SK-N-SH treated with all-trans-retinoic acid at 6 μM for 48 hours (cell line): ENCODE measurements at regions not wholly inside any gene's neighbourhood (a gene's known extent, or its start where the extent isn't known, plus 50 kb on each side); places are given as distances from the start of the nearest gene placed in this dataset.

ENCODE experiments used
- ATAC-seq: fragments of 200-7000 bp; cut with Tn5 transposase; 3 replicates; pipeline ENCODE4 v1.9.1; 2020; ENCODE audit warnings: mild to moderate bottlenecking, moderate library complexity
- ARNTL ChIP-seq: fragments of 450-650 bp; formaldehyde crosslinking; IDR thresholded peaks from 2 replicates; pipeline ENCODE4 v1.5.0; 2020; ENCODE audit warnings: low read depth, mild to moderate bottlenecking, moderate library complexity, borderline replicate concordance
- BACH2 ChIP-seq: fragments of 250-450 bp; sonication (Bioruptor Pico); IDR thresholded peaks from 2 replicates; pipeline ENCODE4 v1.9.0; 2021; ENCODE audit warnings: mild to moderate bottlenecking, borderline replicate concordance
- ISL1 ChIP-seq: fragments of 250-450 bp; sonication (Bioruptor Pico); IDR thresholded peaks from 2 replicates; pipeline ENCODE4 v2.1.2; 2022; ENCODE audit warnings: mild to moderate bottlenecking, moderate library complexity
- PPARA ChIP-seq: fragments of 250-450 bp; sonication (Bioruptor Pico); IDR thresholded peaks from 2 replicates; pipeline ENCODE4 v1.5.0; 2020; ENCODE audit warnings: mild to moderate bottlenecking, borderline replicate concordance
- RARB ChIP-seq: fragments of 250-450 bp; sonication (Bioruptor Pico); IDR thresholded peaks from 2 replicates; pipeline ENCODE4 v1.8.0; 2021; ENCODE audit warnings: mild to moderate bottlenecking, moderate library complexity
- SNAI2 ChIP-seq: fragments of 250-450 bp; sonication (Bioruptor Pico); IDR thresholded peaks from 2 replicates; pipeline ENCODE4 v1.5.0; 2020; ENCODE audit warnings: mild to moderate bottlenecking, moderate library complexity
- TCF4 ChIP-seq: fragments of 250-450 bp; sonication (Bioruptor Pico); IDR thresholded peaks from 2 replicates; pipeline ENCODE4 v1.8.0; 2021; ENCODE audit warnings: mild to moderate bottlenecking, moderate library complexity, borderline replicate concordance
- TOX ChIP-seq: fragments of 250-450 bp; sonication (Bioruptor Pico); IDR thresholded peaks from 2 replicates; pipeline ENCODE4 v1.8.0; 2021; ENCODE audit warnings: mild to moderate bottlenecking, moderate library complexity, borderline replicate concordance
- ZC3H10 ChIP-seq: fragments of 250-450 bp; sonication (Bioruptor Pico); IDR thresholded peaks from 2 replicates; pipeline ENCODE4 v1.5.1; 2021; ENCODE audit warnings: mild to moderate bottlenecking, moderate library complexity
- ZFP3 ChIP-seq: fragments of 250-450 bp; sonication (Bioruptor Pico); IDR thresholded peaks from 2 replicates; pipeline ENCODE4 v1.5.0; 2020; ENCODE audit warnings: mild to moderate bottlenecking, moderate library complexity
- ZFP30 ChIP-seq: fragments of 450-650 bp; formaldehyde crosslinking; IDR thresholded peaks from 2 replicates; pipeline ENCODE4 v1.5.0; 2022; ENCODE audit warnings: mild to moderate bottlenecking, moderate library complexity
- ZNF565 ChIP-seq: fragments of 450-650 bp; formaldehyde crosslinking; conservative IDR thresholded peaks from 2 replicates; pipeline ENCODE4 v1.5.0; 2020; ENCODE audit warnings: low read depth, mild to moderate bottlenecking, moderate library complexity
- ZNF8 ChIP-seq: fragments of 450-650 bp; formaldehyde crosslinking; IDR thresholded peaks from 2 replicates; pipeline ENCODE4 v1.5.0; 2020; ENCODE audit warnings: mild to moderate bottlenecking, moderate library complexity
- TF ChIP-seq, protein P1 (sequence below): fragments of 250-450 bp; sonication (Bioruptor Pico); IDR thresholded peaks from 2 replicates; pipeline ENCODE4 v1.5.1; 2020; ENCODE audit warnings: low read depth, mild to moderate bottlenecking, moderate library complexity
- TF ChIP-seq, protein P2 (sequence below): fragments of 250-450 bp; sonication (Bioruptor Pico); IDR thresholded peaks from 2 replicates; pipeline ENCODE4 v1.8.0; 2021; ENCODE audit warnings: low read depth, mild to moderate bottlenecking, moderate library complexity, borderline replicate concordance
- TF ChIP-seq, protein P3 (sequence below): fragments of 250-450 bp; sonication (Bioruptor Pico); IDR thresholded peaks from 2 replicates; pipeline ENCODE4 v1.5.0; 2020; ENCODE audit warnings: mild to moderate bottlenecking, moderate library complexity
- TF ChIP-seq, protein P4 (sequence below): fragments of 250-450 bp; sonication (Bioruptor Pico); IDR thresholded peaks from 2 replicates; pipeline ENCODE4 v1.8.0; 2020; ENCODE audit warnings: mild to moderate bottlenecking, moderate library complexity, borderline replicate concordance
- TF ChIP-seq, protein P5 (sequence below): fragments of 250-450 bp; sonication (Bioruptor Pico); IDR thresholded peaks from 2 replicates; pipeline ENCODE4 v1.5.1; 2021; ENCODE audit warnings: mild to moderate bottlenecking, moderate library complexity

DNA sequence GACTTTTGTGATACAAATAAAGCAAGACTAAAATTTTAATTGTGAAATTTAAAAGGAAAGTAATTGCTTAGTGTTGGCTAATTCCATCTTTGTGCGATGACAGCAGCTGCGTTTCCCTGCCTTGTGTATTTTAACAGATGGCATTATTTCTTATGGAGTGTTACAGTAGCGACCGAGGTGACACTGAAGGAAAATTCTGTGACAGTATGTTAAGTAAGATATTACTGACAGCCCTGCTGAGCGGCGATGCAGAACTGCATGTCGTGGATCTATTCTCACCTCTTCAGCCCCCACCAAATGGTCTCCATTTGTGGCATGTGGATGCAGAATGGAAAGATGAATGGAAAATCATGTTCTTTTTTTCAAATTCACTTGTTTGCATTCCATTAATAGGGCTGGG is 289.4 kb downstream of the RNF144B start (continued):
- TF ChIP-seq, protein P1, sequence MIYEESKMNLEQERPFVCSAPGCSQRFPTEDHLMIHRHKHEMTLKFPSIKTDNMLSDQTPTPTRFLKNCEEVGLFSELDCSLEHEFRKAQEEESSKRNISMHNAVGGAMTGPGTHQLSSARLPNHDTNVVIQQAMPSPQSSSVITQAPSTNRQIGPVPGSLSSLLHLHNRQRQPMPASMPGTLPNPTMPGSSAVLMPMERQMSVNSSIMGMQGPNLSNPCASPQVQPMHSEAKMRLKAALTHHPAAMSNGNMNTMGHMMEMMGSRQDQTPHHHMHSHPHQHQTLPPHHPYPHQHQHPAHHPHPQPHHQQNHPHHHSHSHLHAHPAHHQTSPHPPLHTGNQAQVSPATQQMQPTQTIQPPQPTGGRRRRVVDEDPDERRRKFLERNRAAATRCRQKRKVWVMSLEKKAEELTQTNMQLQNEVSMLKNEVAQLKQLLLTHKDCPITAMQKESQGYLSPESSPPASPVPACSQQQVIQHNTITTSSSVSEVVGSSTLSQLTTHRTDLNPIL (CRISPR knock-in tag), result no peak
- no peak for TF ChIP-seq ZFP30 (CRISPR knock-in tag)
- no peak for TF ChIP-seq TCF4 (CRISPR knock-in tag)
- TF ChIP-seq PPARA, result no peak
- TF ChIP-seq ZFP3 (CRISPR knock-in tag), result no peak
- TF ChIP-seq, all 23 proteins: peak for 0

DNA sequence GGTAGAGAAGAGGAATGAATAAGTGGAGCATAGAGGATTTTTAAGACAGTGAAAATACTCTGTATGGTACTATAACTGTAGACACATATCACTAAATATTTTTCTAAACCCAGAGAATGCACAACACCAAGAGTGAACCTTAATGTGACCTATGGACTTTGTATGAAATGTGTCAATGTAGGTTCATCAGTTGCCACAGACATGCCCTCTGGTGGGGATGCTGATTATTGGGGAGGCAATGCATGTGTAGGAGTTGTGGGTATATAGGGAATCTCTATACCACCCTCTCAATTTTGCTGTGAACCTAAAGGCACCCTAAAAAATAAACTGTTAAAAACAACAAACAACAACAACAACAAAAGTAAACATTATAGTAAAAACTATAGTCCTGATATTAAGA is 293.7 kb downstream of the RNF144B start:
- no peak for TF ChIP-seq TCF4 (CRISPR knock-in tag)
- TF ChIP-seq ZFP3 (CRISPR knock-in tag), result 0 out of 2 replicates have a peak, but pooled peaks have one; percentile 46
- TF ChIP-seq BACH2 (CRISPR knock-in tag), result no peak
- no peak for ATAC-seq

DNA sequence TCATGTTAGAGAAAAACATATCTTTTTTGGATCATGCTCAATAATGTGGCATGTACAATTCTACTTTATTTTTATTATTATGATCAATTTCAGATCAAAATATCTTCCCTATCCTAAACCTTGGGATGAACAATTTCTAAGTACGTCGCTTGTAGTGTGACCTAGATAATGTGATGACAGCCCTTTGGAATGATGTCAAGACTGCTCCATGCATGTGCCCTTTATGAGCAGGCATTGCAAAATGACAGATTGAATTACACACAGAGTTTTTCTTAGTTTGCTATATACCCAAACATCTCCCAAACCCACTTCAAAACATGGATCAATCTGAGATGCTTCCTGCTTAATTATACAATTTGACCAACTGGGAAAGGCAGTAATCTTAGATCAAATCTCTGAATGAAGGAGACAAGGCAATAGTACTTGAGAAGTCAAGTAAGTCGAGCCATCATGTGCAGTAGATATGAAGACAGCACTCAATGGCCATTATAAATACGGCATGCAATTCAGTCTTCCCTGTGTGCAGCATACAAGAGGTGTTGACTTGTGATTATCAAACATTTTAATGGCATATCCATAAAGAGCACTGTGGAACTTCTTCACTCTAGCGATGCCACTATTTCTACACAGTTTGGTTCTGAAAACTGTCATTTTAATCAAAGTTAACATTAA is 294.8 kb downstream of the RNF144B start:
- TF ChIP-seq, protein P2, sequence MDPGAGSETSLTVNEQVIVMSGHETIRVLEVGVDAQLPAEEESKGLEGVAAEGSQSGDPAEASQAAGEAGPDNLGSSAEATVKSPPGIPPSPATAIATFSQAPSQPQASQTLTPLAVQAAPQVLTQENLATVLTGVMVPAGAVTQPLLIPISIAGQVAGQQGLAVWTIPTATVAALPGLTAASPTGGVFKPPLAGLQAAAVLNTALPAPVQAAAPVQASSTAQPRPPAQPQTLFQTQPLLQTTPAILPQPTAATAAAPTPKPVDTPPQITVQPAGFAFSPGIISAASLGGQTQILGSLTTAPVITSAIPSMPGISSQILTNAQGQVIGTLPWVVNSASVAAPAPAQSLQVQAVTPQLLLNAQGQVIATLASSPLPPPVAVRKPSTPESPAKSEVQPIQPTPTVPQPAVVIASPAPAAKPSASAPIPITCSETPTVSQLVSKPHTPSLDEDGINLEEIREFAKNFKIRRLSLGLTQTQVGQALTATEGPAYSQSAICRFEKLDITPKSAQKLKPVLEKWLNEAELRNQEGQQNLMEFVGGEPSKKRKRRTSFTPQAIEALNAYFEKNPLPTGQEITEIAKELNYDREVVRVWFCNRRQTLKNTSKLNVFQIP (CRISPR knock-in tag), result no peak
- TF ChIP-seq ZNF8 (no peak), SNAI2 (CRISPR knock-in tag) (no peak), TOX (CRISPR knock-in tag) (no peak), ZFP3 (CRISPR knock-in tag) (no peak), RARB (CRISPR knock-in tag) (no peak), ZC3H10 (CRISPR knock-in tag) (no peak), ARNTL (no peak), BACH2 (CRISPR knock-in tag) (no peak), ZNF565 (CRISPR knock-in tag) (no peak), ISL1 (CRISPR knock-in tag) (no peak), TCF4 (CRISPR knock-in tag) (no peak)
- TF ChIP-seq, protein P1 (CRISPR knock-in tag), result no peak
- TF ChIP-seq, protein P3, sequence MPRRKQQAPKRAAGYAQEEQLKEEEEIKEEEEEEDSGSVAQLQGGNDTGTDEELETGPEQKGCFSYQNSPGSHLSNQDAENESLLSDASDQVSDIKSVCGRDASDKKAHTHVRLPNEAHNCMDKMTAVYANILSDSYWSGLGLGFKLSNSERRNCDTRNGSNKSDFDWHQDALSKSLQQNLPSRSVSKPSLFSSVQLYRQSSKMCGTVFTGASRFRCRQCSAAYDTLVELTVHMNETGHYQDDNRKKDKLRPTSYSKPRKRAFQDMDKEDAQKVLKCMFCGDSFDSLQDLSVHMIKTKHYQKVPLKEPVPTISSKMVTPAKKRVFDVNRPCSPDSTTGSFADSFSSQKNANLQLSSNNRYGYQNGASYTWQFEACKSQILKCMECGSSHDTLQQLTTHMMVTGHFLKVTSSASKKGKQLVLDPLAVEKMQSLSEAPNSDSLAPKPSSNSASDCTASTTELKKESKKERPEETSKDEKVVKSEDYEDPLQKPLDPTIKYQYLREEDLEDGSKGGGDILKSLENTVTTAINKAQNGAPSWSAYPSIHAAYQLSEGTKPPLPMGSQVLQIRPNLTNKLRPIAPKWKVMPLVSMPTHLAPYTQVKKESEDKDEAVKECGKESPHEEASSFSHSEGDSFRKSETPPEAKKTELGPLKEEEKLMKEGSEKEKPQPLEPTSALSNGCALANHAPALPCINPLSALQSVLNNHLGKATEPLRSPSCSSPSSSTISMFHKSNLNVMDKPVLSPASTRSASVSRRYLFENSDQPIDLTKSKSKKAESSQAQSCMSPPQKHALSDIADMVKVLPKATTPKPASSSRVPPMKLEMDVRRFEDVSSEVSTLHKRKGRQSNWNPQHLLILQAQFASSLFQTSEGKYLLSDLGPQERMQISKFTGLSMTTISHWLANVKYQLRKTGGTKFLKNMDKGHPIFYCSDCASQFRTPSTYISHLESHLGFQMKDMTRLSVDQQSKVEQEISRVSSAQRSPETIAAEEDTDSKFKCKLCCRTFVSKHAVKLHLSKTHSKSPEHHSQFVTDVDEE (CRISPR knock-in tag), result no peak
- TF ChIP-seq, protein P4, sequence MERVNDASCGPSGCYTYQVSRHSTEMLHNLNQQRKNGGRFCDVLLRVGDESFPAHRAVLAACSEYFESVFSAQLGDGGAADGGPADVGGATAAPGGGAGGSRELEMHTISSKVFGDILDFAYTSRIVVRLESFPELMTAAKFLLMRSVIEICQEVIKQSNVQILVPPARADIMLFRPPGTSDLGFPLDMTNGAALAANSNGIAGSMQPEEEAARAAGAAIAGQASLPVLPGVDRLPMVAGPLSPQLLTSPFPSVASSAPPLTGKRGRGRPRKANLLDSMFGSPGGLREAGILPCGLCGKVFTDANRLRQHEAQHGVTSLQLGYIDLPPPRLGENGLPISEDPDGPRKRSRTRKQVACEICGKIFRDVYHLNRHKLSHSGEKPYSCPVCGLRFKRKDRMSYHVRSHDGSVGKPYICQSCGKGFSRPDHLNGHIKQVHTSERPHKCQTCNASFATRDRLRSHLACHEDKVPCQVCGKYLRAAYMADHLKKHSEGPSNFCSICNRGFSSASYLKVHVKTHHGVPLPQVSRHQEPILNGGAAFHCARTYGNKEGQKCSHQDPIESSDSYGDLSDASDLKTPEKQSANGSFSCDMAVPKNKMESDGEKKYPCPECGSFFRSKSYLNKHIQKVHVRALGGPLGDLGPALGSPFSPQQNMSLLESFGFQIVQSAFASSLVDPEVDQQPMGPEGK (CRISPR knock-in tag), result no peak
- TF ChIP-seq, protein P5, sequence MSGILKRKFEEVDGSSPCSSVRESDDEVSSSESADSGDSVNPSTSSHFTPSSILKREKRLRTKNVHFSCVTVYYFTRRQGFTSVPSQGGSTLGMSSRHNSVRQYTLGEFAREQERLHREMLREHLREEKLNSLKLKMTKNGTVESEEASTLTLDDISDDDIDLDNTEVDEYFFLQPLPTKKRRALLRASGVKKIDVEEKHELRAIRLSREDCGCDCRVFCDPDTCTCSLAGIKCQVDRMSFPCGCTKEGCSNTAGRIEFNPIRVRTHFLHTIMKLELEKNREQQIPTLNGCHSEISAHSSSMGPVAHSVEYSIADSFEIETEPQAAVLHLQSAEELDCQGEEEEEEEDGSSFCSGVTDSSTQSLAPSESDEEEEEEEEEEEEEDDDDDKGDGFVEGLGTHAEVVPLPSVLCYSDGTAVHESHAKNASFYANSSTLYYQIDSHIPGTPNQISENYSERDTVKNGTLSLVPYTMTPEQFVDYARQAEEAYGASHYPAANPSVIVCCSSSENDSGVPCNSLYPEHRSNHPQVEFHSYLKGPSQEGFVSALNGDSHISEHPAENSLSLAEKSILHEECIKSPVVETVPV (CRISPR knock-in tag), result no peak
- no peak for ATAC-seq
